ENCODE measurements at regions not wholly inside any gene's neighbourhood (a gene's known extent, or its start where the extent isn't known, plus 50 kb on each side); places are given as distances from the start of the nearest gene placed in this dataset.

GRCh38 chr17:13759518-13760335 is 158.0 kb upstream of the HS3ST3A1 start:
- Histone ChIP-seq H3K79me2 (ENCODE audit: insufficient read depth, low read length) (no peaks in the 10 kb centered on the region), H3K9me3 (ENCODE audit: insufficient read depth, low read depth, low read length) (no peaks in the 10 kb centered on the region), H2AFZ (ENCODE audit: low read depth, low read length) (no peak overlapping the region), H3K4me3 (ENCODE audit: insufficient read depth, low read depth, low read length) (no peak overlapping the region), H3K9ac (ENCODE audit: low read length) (no peak overlapping the region), H3K36me3 (ENCODE audit: insufficient read depth, low read length) (no peaks in the 10 kb centered on the region), H3K27me3 (ENCODE audit: insufficient read depth, low read length) (no peaks in the 10 kb centered on the region), H3K4me1 (ENCODE audit: insufficient read depth, low read length) (no peaks in the 10 kb centered on the region), H3K27ac (ENCODE audit: low read depth, low read length) (no peak overlapping the region), H3K4me2 (ENCODE audit: low read length) (no peak overlapping the region), H4K20me1 (ENCODE audit: insufficient read depth, low read length) (no peaks in the 10 kb centered on the region)
- no peaks in the 10 kb centered on the region for H3K27me3 Mint-ChIP-seq (ENCODE audit: low read depth, unreplicated experiment)
- H3K36me3 Mint-ChIP-seq (ENCODE audit: low read depth, unreplicated experiment) = no peaks in the 10 kb centered on the region
- DNase-seq (ENCODE audit: low read depth) (no peak), FAIRE-seq (no peak)
- no peaks in the 10 kb centered on the region for H3K4me1 Mint-ChIP-seq (ENCODE audit: low read depth, unreplicated experiment)
- no peak overlapping the region for H3K4me3 Mint-ChIP-seq (ENCODE audit: unreplicated experiment)
- no peak overlapping the region for H3K27ac Mint-ChIP-seq (ENCODE audit: unreplicated experiment)
- H3K9me3 Mint-ChIP-seq (ENCODE audit: unreplicated experiment) = no peaks in the 10 kb centered on the region
- TF ChIP-seq EZH2 (IDR thresholded peaks at IDR 0.05; ENCODE audit: insufficient read depth, low read length) = no peak
- TF ChIP-seq CTCF (IDR thresholded peaks at IDR 0.05; ENCODE audit: insufficient read depth, low read depth, low read length) = no peak

- no peaks in the 10 kb centered on the region for H3K27me3 Mint-ChIP-seq (ENCODE audit: low read depth, unreplicated experiment)
Observed at GRCh38 chr17:13761038-13761603, 159.4 kb upstream of the HS3ST3A1 start.

More at GRCh38 chr17:13761038-13761603, 159.4 kb upstream of the HS3ST3A1 start:
- Mint-ChIP-seq H3K27ac (ENCODE audit: unreplicated experiment) (no peak overlapping the region), H3K9me3 (ENCODE audit: unreplicated experiment) (no peaks in the 10 kb centered on the region), H3K36me3 (ENCODE audit: low read depth, unreplicated experiment) (no peaks in the 10 kb centered on the region), H3K4me3 (ENCODE audit: unreplicated experiment) (no peak overlapping the region), H3K4me1 (ENCODE audit: low read depth, unreplicated experiment) (peaks cover 4% of the 10 kb centered on the region)
- H3K4me3 ChIP-seq (ENCODE audit: insufficient read depth, low read depth, low read length) = no peak overlapping the region
- H3K79me2 ChIP-seq (ENCODE audit: insufficient read depth, low read length) = no peaks in the 10 kb centered on the region
- H4K20me1 ChIP-seq (ENCODE audit: insufficient read depth, low read length) = no peaks in the 10 kb centered on the region
- no peak overlapping the region for H3K27ac ChIP-seq (ENCODE audit: low read depth, low read length)
- no peaks in the 10 kb centered on the region for H3K4me1 ChIP-seq (ENCODE audit: insufficient read depth, low read length)
- no peak for TF ChIP-seq CTCF (IDR thresholded peaks at IDR 0.05; ENCODE audit: insufficient read depth, low read depth, low read length)
- TF ChIP-seq EZH2 (IDR thresholded peaks at IDR 0.05; ENCODE audit: insufficient read depth, low read length) = no peak
- no peak for DNase-seq (ENCODE audit: low read depth)
- H3K4me2 ChIP-seq (ENCODE audit: low read length) = no peak overlapping the region
- H3K36me3 ChIP-seq (ENCODE audit: insufficient read depth, low read length) = no peaks in the 10 kb centered on the region
- no peaks in the 10 kb centered on the region for H3K27me3 ChIP-seq (ENCODE audit: insufficient read depth, low read length)
- H3K9me3 ChIP-seq (ENCODE audit: insufficient read depth, low read depth, low read length) = no peaks in the 10 kb centered on the region
- no peak for FAIRE-seq
- no peak overlapping the region for H2AFZ ChIP-seq (ENCODE audit: low read depth, low read length)
- H3K9ac ChIP-seq (ENCODE audit: low read length) = no peak overlapping the region
